AG08395 (cell line): ENCODE measurements at regions not wholly inside any gene's neighbourhood (a gene's known extent, or its start where the extent isn't known, plus 50 kb on each side); places are given as distances from the start of the nearest gene placed in this dataset.
A peak's percentile ranks its signal among the peaks of the same experiment; 100 is the strongest.
"Not testable (repeated sequence)": the region's sequence is repeated elsewhere in the genome, so short reads cannot be mapped to it uniquely, and the experiment has no call there.

Source experiments
- DNase-seq: peaks from one replicate; pipeline ENCODE4 v3.0.0; 2012; ENCODE audit warnings: mixed read lengths, low spot score

DNA sequence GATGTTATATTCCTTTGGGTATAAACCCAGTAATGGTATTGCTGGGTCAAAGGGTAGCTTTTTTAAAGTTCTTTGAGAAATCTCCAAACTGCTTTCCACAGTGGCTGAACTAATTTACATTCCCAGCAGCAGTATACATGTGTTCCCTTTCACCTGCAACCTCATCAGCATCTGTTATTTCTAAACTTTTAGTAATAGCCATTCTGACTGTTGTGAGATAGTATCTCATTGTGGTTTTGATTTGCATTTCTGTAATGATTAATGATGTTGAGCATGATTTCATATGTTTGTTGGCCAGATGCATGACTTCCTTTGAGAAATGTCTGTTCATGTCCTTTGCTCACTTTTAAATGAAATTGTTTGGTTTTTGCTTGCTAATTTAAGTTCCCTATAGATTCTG, 553.1 kb downstream of the SLCO4C1 start:
- not testable (repeated sequence) for DNase-seq

GRCh38 chr5:101728933-101729332, 567.2 kb downstream of the SLCO4C1 start:
- DNase-seq: no peak

- DNase-seq: no peak
Measured at GRCh38 chr5:101721543-101721942, 574.5 kb downstream of the SLCO4C1 start.

GRCh38 chr5:101720033-101720432, 576.1 kb downstream of the SLCO4C1 start:
- no peak for DNase-seq

DNA sequence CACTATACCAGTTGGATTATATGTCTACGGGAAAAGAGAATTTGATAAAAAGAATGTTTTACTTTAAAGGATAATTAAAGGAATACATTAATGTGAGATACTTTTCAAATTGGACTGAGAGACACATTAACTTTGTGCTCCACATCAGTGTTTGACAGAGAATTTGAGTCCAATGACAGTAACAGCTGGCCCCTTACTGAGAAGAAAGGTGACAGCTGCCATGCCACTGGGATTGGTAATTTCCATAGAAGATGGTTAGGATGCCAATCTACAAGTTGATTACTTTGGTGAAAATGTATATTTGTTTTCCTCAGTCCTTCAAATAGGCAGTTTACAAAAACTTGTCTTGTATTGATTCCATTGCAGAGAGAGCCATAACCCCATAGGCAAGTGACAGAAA, 578.4 kb downstream of the SLCO4C1 start:
- DNase-seq: no peak

GRCh38 chr5:101716941-101717340, 579.1 kb downstream of the SLCO4C1 start:
- DNase-seq: no peak

DNA sequence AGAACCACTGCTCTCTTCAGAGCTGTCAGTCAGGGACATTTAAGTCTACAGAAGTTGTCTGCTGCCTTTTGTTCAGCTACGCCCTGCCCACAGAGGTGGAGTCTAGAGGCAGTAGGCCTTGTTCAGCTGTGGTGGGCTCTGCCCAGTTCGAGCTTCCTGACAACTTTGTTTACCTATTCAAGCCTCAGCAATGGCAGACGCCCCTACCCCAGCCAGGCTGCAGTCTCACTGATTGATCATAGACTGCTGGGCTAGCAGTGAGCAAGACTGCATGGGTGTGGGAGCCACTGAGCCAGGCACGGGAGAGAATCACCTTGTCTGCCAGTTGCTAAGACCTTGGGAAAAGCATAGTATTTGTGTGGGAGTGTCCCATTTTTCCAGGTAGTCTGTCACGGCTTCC, 580.3 kb downstream of the SLCO4C1 start:
- DNase-seq: not testable (repeated sequence)

DNA sequence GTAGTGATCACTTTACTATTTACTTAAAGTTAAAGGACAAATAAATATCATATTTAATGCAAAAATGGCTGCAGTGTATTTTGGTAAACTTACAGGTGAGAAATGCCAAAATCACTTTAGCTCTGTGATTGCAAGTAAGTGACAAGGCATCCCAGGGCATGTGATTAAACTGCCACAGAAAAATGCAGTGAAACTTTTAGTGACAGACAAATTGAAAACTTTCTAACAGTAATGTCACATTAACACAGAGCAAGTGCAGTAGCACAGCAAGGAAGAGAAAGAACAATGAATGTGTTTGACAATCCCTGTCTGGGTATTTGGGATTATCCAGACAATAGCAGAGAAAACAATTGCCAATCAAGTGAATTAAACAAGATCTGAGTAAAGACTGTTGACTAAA, 606.8 kb downstream of the SLCO4C1 start:
- no peak for DNase-seq

DNA sequence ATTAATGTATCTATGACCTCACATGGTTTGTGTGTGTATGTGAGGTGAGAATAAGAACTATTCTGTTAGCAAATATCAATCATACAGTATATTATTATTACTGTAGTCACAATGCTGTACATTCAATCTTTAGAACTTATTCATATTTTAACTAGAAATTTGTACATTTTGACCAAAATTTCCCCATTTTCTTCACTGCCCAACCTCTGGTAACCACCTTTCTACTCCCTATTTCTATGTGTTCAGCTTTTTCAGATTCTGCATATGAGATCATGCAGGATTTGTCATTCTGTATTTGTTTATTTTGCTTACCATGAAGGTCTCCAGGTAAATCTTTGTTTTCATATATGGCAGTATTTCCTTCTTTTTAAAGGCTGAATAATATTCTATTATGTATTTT, 607.9 kb downstream of the SLCO4C1 start:
- no peak for DNase-seq

GRCh38 chr5:101687349-101687985, 608.6 kb downstream of the SLCO4C1 start:
- no peak for DNase-seq

GRCh38 chr5:101686536-101687157, 609.4 kb downstream of the SLCO4C1 start:
- no peak for DNase-seq

DNA sequence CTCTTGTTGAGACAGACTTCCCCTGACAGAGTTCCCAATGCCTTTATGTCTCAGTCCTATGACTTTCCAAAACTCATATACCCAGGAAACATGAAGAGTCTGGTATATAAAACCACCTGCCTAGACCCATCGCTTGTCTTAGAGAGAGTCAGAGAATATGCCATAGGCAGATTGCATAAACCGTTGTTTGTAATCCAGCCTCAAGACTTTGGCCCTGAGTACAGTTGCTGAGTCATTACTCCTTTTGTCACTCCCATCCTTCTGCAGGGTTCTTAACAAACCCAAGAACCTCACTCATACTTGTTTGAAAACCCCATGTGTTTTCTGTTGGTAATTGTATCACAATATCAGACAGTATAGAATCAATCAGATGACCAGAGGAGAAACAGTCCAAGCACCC, 616.3 kb downstream of the SLCO4C1 start:
- no peak for DNase-seq

- peak; percentile 32 for DNase-seq
Measured at GRCh38 chr5:101678481-101679193, 617.4 kb downstream of the SLCO4C1 start.

GRCh38 chr5:101677961-101678360, 618.1 kb downstream of the SLCO4C1 start:
- DNase-seq: no peak

DNA sequence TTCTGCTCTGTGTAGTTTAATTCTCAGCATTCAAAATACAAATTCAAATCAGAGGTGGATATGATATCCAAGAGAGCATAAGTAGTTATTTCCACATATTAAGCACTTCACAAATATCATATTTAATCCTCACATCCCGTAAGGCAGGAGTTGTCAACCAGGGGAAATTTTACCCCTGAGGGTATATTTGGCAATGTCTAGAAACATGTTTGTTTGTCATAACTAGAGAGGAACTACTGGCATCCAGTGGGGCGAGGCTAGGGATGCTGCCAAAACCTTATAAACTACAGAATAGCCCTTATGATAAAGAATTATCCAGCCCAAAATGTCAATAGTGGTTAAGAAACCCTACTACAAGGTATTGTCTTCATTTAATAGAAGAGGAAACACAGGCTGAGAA, 619.4 kb downstream of the SLCO4C1 start:
- no peak for DNase-seq

- no peak for DNase-seq
Measured at GRCh38 chr5:101675510-101676219, 620.4 kb downstream of the SLCO4C1 start.

DNA sequence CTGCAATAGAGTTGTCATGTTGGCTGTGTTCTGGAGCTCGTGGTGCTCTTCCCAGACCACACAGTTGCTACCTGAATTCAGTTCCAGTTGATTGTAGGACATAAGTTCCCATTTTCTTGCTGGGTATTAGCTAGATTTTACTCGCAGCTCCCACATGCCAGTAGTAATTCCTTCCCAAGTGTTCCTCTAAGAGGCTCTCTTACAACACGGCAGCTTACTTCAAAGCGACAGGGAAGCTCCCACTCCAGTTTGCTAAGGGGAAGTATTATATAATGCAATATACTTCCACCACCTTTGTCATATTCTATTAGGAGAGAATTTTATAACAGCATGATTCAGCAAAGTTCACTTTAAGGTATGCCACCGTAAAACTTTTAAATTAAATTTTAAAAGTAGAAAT, 623.0 kb downstream of the SLCO4C1 start:
- DNase-seq: no peak

- DNase-seq: no peak
Measured at GRCh38 chr5:101664071-101664791, 631.9 kb downstream of the SLCO4C1 start.

- DNase-seq: no peak
Measured at GRCh38 chr5:101663543-101663942, 632.5 kb downstream of the SLCO4C1 start.

GRCh38 chr5:101662263-101662662, 633.8 kb downstream of the SLCO4C1 start:
- no peak for DNase-seq

DNA sequence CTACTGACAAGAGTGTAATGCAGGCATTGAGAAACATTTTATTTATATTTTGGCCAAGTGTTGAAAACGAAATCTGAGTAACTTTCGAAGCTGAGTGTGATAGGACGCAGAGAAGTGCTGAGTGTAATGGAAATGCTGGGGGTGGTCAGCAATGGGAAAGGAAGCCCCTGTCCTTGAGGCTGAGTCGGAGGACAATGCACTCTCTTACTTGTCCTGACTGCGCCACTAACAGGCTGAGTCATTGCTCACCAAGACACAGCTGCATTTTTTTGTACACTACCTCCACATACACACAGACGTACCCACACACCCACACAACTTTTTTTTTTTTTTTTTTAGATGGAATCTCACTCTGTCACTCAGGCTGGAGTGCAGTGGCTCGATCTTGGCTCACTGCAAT, 637.7 kb downstream of the SLCO4C1 start:
- no peak for DNase-seq

DNA sequence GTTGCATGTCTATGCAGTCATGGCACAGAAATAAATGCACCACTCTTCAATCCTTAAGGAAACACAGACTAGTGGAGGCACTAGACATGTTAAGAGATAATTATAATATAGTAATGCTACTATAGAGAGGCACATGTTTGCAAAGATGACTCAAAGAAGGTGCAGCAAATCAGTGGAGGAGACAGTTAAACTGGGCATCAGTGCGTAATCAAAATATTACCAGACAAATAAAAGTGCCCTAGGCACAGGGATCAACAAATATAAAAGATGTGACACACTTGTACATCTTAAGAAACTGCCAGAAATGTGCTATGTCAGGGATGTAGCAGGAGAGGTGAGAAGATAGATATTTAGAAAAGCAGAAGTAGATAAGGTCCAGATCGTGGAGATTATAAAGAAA, 642.1 kb downstream of the SLCO4C1 start:
- DNase-seq: no peak
